ENCODE measurements at regions not wholly inside any gene's neighbourhood (a gene's known extent, or its start where the extent isn't known, plus 50 kb on each side); places are given as distances from the start of the nearest gene placed in this dataset.
"Not testable (repeated sequence)": the region's sequence is repeated elsewhere in the genome, so short reads cannot be mapped to it uniquely, and the experiment has no call there.

DNA sequence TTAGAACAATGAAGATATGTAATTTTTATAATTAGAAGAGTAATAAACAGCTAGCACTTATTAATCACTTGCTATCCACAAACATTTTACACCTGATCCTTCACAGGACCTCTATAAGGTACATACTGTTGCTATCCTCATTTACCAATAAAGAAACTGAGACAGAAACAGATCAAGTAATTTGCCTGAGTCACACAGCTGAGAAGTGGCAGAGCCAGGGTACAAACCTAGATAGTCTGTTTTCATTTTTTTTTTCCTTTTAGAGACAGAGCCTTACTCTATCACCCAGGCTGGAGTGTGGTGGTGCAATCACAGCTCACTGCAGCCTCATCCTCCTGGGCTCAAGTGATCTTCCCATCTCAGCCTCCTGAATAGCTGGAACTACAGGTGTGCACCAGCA is 71.8 kb upstream of the PTH start:
- POLR2A ChIA-PET: no interaction called here
- ATAC-seq (ENCODE audit: low read depth) (no peak), DNase-seq (no peak)
- intact Hi-C loops (cut with micrococcal nuclease): no loop called here
- CTCF ChIA-PET: no interaction called here
- H3K4me3 Mint-ChIP-seq: no peak overlapping the region
- no peaks in the 10 kb centered on the region for H3K9me3 Mint-ChIP-seq
- no peak overlapping the region for H3K27ac Mint-ChIP-seq
- peaks cover 5% of the 10 kb centered on the region for H3K27me3 Mint-ChIP-seq
- TF ChIP-seq, protein P1, sequence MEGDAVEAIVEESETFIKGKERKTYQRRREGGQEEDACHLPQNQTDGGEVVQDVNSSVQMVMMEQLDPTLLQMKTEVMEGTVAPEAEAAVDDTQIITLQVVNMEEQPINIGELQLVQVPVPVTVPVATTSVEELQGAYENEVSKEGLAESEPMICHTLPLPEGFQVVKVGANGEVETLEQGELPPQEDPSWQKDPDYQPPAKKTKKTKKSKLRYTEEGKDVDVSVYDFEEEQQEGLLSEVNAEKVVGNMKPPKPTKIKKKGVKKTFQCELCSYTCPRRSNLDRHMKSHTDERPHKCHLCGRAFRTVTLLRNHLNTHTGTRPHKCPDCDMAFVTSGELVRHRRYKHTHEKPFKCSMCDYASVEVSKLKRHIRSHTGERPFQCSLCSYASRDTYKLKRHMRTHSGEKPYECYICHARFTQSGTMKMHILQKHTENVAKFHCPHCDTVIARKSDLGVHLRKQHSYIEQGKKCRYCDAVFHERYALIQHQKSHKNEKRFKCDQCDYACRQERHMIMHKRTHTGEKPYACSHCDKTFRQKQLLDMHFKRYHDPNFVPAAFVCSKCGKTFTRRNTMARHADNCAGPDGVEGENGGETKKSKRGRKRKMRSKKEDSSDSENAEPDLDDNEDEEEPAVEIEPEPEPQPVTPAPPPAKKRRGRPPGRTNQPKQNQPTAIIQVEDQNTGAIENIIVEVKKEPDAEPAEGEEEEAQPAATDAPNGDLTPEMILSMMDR (IDR thresholded peaks at IDR 0.05): no peak
- no peaks in the 10 kb centered on the region for H3K36me3 Mint-ChIP-seq (ENCODE audit: low read depth)
- no peaks in the 10 kb centered on the region for H3K4me1 Mint-ChIP-seq

DNA sequence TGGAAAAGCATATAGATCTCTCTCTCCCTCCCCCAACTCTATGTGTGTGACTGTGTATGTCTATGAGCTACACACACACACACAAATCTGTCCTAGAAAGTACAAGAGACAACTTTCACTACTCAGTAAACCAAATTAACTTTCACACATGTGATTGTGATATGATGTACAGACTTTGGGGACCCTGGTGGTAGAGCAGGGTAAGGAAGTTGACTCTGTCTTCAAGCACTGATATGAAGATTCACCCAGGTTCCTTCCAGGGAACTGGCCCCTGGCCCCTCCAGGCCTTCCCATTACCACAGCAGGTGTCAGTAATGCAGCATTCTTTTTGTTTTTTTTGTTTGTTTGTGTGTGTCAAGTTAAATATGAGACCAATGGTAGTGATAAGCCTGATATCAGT is 66.1 kb upstream of the PTH start:
- no peak for ATAC-seq (ENCODE audit: low read depth)
- no peaks in the 10 kb centered on the region for H3K36me3 Mint-ChIP-seq (ENCODE audit: low read depth)
- CTCF ChIA-PET: no interaction called here
- DNase-seq: no peak
- H3K27me3 Mint-ChIP-seq: peaks cover 2% of the 10 kb centered on the region
- peaks cover 6% of the 10 kb centered on the region for H3K9me3 Mint-ChIP-seq
- H3K4me3 Mint-ChIP-seq: no peak overlapping the region
- H3K27ac Mint-ChIP-seq: no peak overlapping the region
- no peaks in the 10 kb centered on the region for H3K4me1 Mint-ChIP-seq
- intact Hi-C loops (cut with micrococcal nuclease): no loop called here
- TF ChIP-seq, protein P1 (IDR thresholded peaks at IDR 0.05): no peak
- POLR2A ChIA-PET: no interaction called here

DNA sequence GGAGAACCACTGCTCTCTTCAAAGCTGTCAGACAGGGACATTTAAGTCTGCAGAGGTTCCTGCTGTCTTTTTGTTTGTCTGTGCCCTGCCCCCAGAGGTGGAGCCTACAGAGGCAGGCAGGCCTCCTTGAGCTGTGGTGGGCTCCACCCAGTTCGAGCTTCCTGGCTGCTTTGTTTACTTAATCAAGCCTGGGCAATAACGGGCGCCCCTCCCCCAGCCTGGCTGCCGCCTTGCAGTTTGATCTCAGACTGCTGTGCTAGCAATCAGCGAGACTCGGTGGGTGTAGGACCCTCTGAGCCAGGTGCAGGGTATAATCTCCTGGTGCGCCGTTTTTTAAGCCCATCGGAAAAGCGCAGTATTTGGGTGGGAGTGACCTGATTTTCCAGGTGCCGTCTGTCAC is 64.5 kb upstream of the PTH start:
- ATAC-seq (ENCODE audit: low read depth); H3K27ac Mint-ChIP-seq; DNase-seq; intact Hi-C loops (cut with micrococcal nuclease); H3K9me3 Mint-ChIP-seq; H3K4me1 Mint-ChIP-seq; H3K36me3 Mint-ChIP-seq (ENCODE audit: low read depth); H3K27me3 Mint-ChIP-seq; H3K4me3 Mint-ChIP-seq; CTCF ChIA-PET; POLR2A ChIA-PET: not testable (repeated sequence)

DNA sequence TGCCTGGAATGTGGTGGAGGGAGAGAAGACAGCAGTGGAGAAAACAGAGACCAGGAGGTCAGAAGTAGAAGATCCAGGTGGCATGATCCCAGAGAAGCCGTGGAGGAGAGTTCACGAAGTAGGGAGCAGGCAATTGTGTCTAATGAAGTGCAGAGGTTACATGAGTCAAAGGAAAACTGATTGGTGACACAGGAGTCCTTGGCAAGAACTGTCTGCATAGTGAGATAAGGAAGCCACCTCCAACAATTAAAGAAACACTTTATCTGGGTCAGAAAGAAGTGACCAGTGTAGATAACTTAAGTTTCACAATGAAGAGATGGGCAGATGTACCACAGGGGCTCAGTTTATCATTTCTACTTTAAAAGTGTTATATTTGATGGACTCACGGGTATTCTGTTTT is 57.0 kb upstream of the PTH start:
- Mint-ChIP-seq H3K4me1 (no peaks in the 10 kb centered on the region), H3K36me3 (ENCODE audit: low read depth) (no peaks in the 10 kb centered on the region)
- POLR2A ChIA-PET: no interaction called here

DNA sequence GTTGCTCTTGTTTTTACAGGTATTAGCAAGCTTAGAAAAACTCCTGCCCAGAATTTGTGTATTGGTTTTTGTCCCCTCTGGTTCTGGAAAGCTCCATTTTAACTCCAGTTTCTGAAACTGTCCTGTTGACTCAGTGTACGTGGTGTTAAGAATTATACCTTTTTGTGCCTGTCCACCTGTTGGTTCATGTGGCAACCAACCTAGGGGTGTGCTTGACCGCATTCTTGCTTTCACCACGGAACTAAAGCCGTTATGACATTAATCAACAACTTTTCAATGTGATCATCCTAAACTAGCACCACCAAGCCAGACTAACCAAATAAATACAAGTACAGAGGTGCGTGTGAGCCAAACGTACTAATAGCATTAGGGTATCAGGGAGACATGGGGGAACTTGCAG is 56.0 kb upstream of the PTH start:
- ATAC-seq (ENCODE audit: low read depth) (no peak), DNase-seq (no peak)
- ChIA-PET POLR2A (no interaction called here), CTCF (no interaction called here)
- Mint-ChIP-seq H3K4me1 (no peaks in the 10 kb centered on the region), H3K9me3 (peaks cover 21% of the 10 kb centered on the region), H3K36me3 (ENCODE audit: low read depth) (peaks cover 2% of the 10 kb centered on the region), H3K27ac (no peak overlapping the region), H3K4me3 (no peak overlapping the region), H3K27me3 (peaks cover 2% of the 10 kb centered on the region)
- TF ChIP-seq, protein P1 (IDR thresholded peaks at IDR 0.05): no peak
- intact Hi-C loops (cut with micrococcal nuclease): no loop called here

More for the DNA sequence above, 57.0 kb upstream of the PTH start:
- intact Hi-C loops (cut with micrococcal nuclease): no loop called here
- TF ChIP-seq, protein P1 (IDR thresholded peaks at IDR 0.05): no peak
- DNase-seq: no peak
- H3K27ac Mint-ChIP-seq: no peak overlapping the region
- H3K27me3 Mint-ChIP-seq: peaks cover 2% of the 10 kb centered on the region
- no peak for ATAC-seq (ENCODE audit: low read depth)
- peaks cover 13% of the 10 kb centered on the region for H3K9me3 Mint-ChIP-seq
- no peak overlapping the region for H3K4me3 Mint-ChIP-seq
- CTCF ChIA-PET: no interaction called here

DNA sequence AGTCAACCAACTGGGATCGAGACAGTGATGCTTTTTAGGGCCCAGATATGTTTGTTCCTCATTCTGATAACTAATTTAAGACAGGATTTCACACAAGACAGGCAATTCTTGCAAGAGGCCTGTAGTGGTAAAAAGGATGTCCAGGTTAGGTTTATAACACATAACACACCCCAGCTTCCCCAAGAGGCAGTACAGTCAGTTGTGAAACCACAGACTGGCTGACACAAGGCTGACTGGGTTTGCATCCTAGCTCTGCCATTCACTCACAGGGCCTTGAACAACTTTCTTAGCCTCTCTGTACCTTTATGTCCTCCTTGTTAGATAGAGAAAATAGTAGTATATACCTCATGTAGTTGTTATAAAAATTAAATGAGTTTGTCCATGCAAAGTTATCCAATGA is 55.0 kb upstream of the PTH start:
- DNase-seq: no peak
- Mint-ChIP-seq H3K36me3 (ENCODE audit: low read depth) (peaks cover 2% of the 10 kb centered on the region), H3K9me3 (peaks cover 25% of the 10 kb centered on the region), H3K4me3 (no peak overlapping the region), H3K4me1 (no peaks in the 10 kb centered on the region), H3K27ac (no peak overlapping the region), H3K27me3 (peaks cover 2% of the 10 kb centered on the region)
- ChIA-PET POLR2A (no interaction called here), CTCF (no interaction called here)
- intact Hi-C loops (cut with micrococcal nuclease): no loop called here
- TF ChIP-seq, protein P1 (IDR thresholded peaks at IDR 0.05): no peak
- no peak for ATAC-seq (ENCODE audit: low read depth)

DNA sequence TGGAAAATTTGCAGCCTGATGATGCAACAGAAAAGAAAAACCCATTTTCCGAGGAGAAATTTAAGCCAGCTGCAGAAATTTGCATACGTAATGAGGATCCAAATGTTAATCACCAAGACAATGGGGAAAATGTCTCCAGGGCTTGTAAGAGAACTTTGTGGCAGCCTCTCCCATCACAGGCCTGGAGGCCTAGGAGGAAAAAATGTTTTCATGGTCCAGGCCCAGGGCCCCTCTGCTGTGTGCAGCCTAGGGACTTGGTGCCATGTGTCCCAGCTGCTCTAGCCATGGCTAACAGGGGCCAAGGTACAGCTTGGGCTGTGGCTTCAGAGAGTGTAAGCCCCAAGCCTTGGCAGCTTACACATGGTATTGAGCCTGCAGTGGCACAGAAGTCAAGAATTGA is 50.3 kb upstream of the PTH start:
- ATAC-seq (ENCODE audit: low read depth); CTCF ChIA-PET: not testable (repeated sequence)
- H3K9me3 Mint-ChIP-seq: peaks cover 52% of the 10 kb centered on the region

More for the DNA sequence above, 50.3 kb upstream of the PTH start:
- DNase-seq; POLR2A ChIA-PET; H3K36me3 Mint-ChIP-seq (ENCODE audit: low read depth); H3K27ac Mint-ChIP-seq; intact Hi-C loops (cut with micrococcal nuclease); H3K4me1 Mint-ChIP-seq; H3K27me3 Mint-ChIP-seq; H3K4me3 Mint-ChIP-seq: not testable (repeated sequence)

Data from activated B cell treated with CpG ODN at 0.5 μM for 24 hours (primary cell).